GM19438 (cell line): ENCODE measurements at regions not wholly inside any gene's neighbourhood (a gene's known extent, or its start where the extent isn't known, plus 50 kb on each side); places are given as distances from the start of the nearest gene placed in this dataset.

Experiments used
- ATAC-seq: cut with Tn5 transposase; IDR thresholded peaks from one replicate; pipeline ENCODE4 v1.9.1; 2021; ENCODE audit warnings: low read depth; ENCODE audit not compliant: unreplicated experiment

DNA sequence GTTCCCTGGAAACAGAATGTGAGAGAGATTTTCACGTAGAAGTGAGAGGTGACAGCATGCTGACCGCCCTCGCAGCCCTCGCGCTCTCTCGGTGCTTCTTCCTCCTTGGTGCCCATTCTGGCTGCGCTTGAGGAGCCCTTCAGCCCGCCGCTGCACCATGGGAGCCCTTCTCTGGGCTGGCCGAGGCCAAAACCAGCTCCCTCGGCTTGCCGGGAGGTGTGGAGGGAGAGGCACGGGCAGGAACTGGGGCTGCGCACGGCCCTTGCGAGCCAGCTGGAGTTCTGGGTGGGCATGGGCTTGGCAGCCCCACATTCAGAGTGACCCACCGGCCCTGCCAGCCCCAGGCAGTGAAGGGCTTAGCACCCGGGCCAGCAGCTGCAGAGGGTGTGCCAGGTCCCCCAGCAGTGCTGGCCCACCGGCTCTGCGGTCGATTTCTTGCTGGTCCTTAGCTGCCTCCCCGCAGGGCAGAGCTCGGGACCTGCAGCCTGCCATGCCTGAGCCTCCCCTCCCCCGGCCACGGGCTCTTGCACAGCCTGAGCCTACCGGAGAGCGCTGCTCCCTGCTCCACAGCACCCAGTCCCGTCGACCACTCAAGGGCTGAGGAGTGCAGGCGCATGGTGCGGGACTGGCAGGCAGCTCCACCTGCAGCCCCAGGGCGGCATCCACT is 888.7 kb upstream of the ZWINT start:
- ATAC-seq: no peak

DNA sequence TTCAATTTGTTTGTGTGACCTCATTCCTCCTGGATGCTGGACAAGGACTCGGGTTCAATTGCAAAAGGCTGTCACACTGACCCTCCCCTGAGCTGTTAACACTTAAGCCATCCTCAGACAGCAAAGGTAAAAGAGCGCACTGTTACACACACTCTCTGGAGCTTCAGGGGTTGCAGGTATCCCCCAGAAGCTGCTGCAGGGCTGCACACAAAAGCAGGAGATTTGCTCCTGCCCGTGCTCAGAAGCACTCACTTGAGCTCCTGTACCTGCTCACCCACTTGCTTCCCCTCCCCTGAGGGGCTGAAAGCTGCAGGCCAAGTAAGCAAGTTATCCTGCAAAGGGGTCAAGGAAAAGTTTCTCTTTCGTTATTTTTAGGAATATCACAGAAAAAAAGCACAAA is 886.2 kb upstream of the ZWINT start:
- ATAC-seq: no peak

- no peak for ATAC-seq
Measured at GRCh38 chr10:57225920-57226319, 864.9 kb upstream of the ZWINT start.

DNA sequence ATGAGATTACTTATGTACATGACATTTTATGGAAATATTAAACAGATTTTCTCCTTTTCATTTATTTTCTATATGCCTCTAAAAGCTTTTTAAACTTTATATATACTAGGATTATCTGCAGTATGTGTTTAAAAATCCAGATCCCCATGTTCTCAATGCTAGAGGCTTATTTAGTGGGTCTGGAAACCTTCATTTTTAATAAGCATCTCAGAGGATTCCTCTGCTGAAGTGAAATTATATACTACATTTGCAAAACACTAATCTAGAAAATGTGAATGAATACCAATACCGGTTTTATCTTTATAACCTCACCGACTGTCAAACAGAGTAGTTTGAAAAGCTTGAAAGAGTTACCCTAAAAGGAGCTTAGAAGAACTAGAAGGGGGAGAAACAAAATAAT is 863.8 kb upstream of the ZWINT start:
- no peak for ATAC-seq

GRCh38 chr10:57222603-57223002 is 861.5 kb upstream of the ZWINT start:
- no peak for ATAC-seq

GRCh38 chr10:57222129-57222528 is 861.1 kb upstream of the ZWINT start:
- no peak for ATAC-seq

GRCh38 chr10:57221674-57222073 is 860.6 kb upstream of the ZWINT start:
- no peak for ATAC-seq

- ATAC-seq: no peak
Measured at GRCh38 chr10:57218382-57218781, 857.3 kb upstream of the ZWINT start.

- no peak for ATAC-seq
Measured at GRCh38 chr10:57202356-57202755, 841.3 kb upstream of the ZWINT start.

DNA sequence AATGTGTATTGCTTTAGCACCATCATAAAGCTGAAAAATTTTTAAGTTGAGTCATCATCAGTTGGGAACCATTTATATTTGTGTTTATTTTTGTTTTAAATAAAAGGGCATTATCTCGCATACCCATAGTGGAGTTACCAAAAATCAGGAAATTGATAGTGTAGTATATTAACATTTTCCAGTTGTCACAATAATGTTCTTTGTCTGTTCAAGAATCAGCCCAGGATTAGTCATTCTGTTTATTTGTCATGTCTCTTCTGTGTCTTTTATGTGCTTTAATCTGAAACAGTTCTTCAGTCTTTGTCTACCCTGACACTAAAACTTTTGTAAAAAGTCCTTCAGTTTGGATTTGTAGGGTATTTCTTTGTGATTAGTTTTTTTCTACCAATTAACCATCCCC is 827.8 kb upstream of the ZWINT start:
- ATAC-seq: no peak

- no peak for ATAC-seq
Measured at GRCh38 chr10:57186201-57186600, 825.1 kb upstream of the ZWINT start.

DNA sequence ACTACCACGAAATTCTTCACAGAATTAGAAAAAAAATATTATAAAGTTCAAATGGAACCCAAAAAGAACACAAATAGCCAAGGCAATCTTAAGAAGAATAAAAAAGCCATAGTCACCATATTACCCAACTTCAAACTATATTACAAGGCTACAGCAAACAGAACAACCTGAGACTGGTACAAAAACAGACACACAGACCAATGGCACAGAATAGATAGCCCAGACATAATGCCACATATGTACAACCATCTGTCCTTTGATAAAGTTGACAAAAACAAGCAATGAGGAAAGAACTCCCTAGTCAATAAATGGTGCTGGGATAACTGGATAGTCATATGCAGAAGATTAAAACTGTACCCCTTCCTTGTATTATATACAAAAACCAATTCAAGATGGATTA is 808.5 kb upstream of the ZWINT start:
- no peak for ATAC-seq

DNA sequence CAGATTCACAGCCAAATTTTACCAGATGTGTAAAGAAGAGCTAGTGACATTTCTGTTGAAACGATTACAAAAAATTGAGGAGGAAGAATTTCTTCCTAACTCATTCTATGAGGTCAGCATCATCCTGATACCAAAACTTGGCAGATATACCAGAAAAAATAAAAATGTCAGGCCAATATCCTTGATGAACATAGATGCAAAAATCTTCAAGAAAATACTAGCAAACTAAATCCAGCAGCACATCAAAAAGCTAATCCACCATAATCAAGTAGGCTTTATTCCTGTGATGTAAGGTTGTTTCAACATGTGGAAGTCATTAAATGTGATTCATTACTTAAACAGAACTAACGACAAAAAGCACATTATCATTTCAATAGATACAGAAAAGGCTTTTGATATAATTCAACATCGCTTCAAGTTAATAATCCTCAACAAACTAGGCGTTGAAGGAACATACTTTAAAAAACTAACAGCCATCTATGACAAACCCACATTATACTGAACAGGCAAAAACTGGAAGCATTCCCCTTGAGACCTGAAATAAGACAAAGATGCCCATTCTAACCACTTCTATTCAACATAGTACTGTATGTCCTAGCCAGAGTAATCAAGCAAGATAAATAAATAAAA is 807.7 kb upstream of the ZWINT start:
- no peak for ATAC-seq

GRCh38 chr10:57165671-57166070 is 804.6 kb upstream of the ZWINT start:
- ATAC-seq: no peak

- no peak for ATAC-seq
Measured at GRCh38 chr10:57162231-57162630, 801.2 kb upstream of the ZWINT start.

DNA sequence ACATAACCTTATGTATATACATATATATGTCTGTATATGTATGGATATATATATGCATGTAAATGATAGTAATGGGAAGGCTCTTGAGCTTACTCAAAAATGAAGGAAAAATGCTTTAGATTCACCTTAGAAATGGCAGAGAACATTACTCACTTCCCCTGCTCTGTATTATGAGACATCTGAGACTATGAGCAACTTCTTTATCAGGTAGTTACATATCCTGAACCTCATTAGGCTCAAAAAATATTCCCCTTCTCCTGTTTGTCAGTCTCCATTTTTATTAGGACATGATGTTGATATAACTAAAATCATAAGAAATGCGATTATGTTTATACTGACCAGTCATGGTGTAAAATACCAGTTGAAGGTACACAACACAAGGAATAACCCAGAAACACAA is 800.1 kb upstream of the ZWINT start:
- ATAC-seq: no peak

- ATAC-seq: peak; percentile 85
Measured at GRCh38 chr10:57145548-57145947, 784.5 kb upstream of the ZWINT start.

DNA sequence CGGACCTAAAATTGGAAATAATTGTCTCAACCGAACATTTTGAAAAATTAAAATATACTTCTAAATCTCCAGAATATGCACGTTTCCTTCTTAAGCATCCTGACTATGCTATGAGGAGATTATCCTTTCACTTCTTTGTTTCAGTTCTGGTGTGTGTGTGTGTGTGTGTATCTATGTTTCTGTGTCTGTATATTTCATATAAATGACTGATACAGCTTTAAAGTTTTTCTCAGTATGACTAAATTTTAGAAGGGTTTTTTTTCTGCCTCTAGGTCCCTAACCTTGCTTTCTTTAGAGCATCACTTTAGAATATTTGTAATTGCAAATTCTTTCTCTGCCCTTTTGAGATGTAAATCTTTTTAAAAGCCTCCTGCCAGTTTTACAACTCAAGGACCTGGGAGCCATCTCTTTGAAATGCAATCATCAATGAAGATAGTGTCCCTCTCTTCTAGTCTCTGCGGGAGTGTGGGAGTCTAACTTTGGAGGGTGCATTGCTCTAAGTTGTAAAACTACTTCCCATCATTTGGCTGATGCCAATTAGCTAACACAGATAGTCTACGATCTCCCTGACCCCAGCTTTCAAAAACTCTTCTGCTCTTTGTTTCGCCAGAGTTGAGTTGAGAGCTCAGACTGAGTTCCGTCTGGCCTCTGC is 782.0 kb upstream of the ZWINT start:
- ATAC-seq: no peak

DNA sequence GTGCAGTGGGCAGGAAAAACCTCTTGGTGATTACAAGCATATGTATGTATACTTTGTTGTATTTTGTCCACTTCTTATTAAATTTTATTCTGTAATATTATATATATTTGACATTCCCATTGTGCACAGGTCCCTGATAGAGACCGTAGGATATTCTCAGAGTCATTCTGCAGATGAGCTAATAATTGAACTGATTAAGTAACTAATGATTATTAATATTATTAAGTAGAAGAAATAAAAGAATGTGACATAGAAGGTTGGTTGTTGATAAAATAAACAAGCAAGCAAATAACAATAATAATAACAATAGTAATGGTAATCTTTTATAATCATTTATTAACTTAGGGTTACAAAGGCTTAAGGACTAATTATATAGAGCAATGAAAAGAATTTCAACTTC is 780.6 kb upstream of the ZWINT start:
- ATAC-seq: no peak

- no peak for ATAC-seq
Measured at GRCh38 chr10:57119684-57120083, 758.6 kb upstream of the ZWINT start.

DNA sequence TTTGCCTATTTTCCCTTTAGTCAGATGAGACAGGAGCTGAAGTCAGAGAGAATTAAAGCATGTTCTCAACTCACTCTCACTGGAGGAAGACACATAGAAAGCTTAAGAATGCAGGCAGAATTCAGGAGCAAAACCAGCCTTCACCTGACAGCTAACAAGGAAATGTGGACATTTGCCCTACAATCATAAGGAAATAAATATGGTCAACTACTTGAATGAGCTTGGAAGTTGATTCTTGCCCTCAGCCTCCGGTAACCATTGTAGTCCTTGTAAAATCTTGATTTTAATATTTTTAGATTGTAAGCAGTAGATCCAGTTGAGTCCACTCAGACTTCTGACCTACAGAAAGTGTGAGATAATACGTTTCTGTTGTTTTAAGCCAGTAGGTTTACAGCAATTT is 752.5 kb upstream of the ZWINT start:
- no peak for ATAC-seq

DNA sequence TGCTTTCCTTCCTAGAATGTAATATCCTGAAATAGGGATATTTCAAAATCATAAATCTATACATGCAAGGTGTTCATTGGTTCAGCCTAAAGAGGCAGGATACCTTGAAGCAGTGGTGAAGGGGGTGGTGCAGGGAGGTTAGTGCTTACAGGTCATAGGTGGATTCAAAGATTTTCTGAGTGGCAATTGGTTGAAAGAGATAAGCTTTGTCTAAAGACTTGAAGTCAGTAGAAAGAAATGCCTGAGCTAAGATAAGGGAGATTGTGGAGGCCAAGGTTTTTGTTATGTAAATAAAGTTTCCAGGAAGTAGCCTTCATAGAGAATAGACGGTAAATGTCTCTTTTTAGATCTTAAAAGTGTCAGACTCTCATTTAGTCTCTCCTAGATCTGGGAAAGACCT is 741.2 kb upstream of the ZWINT start:
- ATAC-seq: no peak
